Stimulated activated CD4-positive, alpha-beta T cell treated with anti-CD3 and anti-CD28 coated beads, Interleukin-1b, Interleukin-23, amount 100 ng/mL, for 4 hours (primary cell): ENCODE measurements at regions not wholly inside any gene's neighbourhood (a gene's known extent, or its start where the extent isn't known, plus 50 kb on each side); places are given as distances from the start of the nearest gene placed in this dataset.
A peak's percentile ranks its signal among the peaks of the same experiment; 100 is the strongest.
"Not testable (repeated sequence)": the region's sequence is repeated elsewhere in the genome, so short reads cannot be mapped to it uniquely, and the experiment has no call there.

ENCODE experiments used
- DNase-seq, 2 donors: peaks; one replicate each; pipeline ENCODE4 v3.0.0-alpha.2; 2020; ENCODE audit warnings: low read depth in 2 of 2

GRCh38 chrX:128781506-128781905 lies 729.3 kb upstream of the ACTRT1 start:
- peak in 1 of 2 donors; percentile 2 for DNase-seq

- no peak for DNase-seq
These were observed 728.7 kb upstream of the ACTRT1 start for GRCh38 chrX:128780934-128781333.

DNA sequence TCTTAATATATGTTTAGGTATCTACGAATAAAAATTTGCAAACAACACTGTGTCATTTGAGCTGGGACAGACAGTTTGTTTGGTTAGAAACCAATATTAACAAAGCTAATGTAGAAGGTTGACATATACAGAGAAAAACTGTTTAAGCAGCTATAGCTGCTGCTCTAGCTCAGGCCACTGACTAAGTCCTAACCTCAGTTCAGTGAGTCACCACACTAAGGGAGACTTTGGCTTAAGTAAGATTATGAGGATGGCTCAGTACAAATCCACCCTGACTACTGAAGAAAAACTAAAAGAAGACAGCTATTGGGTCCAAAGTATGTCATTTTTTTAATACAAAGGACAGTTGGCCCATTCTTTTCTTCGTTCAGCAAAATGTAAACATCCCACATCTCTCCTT lies 717.3 kb upstream of the ACTRT1 start:
- DNase-seq = no peak

- no peak for DNase-seq
These were observed 707.5 kb upstream of the ACTRT1 start for GRCh38 chrX:128759745-128760144.

- DNase-seq = no peak
These were observed 707.0 kb upstream of the ACTRT1 start for GRCh38 chrX:128759177-128759576.

- DNase-seq = no peak
These were observed 701.9 kb upstream of the ACTRT1 start for GRCh38 chrX:128754130-128754529.

DNA sequence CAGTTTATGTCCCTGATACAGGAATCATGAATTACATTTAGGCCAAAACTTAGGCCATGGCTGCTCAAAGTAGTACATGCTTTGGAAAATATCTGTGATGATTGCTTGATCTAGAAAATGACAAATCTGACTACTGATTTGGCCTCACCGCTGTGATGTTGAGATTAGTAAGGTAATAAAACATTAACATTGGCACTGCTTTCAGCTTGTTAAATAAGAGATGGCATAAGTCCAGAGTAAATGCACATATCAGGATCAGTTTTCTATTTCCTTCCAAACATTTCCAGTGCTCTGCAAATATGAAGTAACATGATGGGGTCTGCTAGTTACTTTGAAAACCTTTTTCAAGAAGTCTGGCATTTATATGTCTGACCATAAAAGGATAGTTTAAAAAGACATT lies 687.3 kb upstream of the ACTRT1 start:
- DNase-seq = no peak

DNA sequence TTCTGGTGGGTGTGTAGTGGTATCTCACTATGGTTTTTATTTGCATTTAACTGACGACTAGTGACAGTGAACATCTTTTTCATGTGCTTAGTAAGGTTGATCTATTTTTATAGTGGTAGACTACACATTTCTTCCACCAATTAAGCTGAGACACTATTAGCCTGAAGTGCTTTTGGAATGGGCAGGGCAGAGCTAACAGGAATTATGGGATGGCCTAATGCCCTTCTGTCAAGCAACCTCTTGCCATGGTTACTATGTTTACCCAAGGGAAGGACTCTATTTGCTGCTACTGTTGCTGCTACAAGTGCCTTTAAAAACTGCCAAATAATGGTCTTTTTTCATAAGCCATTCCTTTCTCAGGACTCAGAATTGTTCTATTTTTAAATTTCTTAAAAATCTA lies 676.7 kb upstream of the ACTRT1 start:
- DNase-seq = no peak

DNA sequence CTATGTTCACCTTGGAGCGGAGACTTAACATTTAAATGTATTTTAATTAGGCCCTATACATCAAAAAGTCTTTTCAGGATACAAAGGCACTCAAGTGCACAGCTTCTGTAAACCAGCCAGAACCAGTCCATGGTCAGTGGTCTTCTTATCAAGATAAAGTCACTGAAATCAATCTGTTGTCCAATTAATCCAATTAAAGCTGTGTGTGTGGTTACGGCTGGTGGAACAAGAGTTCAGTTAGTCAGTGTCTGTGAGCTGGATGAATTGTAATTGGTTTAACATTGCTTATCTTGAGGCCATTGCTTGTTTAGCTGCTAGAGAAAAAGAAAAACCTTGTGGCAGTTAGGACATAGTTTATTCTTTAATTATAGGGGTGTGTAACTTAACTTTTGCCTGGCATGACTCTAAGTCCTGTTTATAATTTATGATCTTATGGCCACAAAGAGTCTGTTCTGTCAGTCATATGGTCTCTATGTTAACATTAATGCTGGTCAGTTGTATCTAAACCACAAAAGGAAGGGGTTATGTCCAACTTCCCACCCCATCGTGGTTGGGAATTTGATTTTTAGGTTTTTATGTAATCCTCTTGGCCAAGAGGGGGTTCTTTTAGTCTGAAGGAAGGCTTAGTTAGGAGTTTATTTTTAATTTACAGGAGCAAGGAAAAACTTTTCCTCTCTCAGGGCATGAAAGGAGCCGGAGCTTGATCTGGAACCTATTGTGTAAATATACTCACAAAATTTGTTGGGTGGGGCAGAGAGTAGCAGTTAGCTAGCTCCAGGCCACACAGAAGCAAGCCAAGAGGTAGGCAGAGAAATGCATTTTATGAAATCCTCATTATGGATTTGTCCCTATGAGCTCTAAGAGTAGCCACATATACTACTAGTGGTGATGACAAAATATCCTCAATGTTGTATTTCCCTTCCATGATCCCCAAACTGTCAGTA lies 665.7 kb upstream of the ACTRT1 start:
- no peak for DNase-seq

DNA sequence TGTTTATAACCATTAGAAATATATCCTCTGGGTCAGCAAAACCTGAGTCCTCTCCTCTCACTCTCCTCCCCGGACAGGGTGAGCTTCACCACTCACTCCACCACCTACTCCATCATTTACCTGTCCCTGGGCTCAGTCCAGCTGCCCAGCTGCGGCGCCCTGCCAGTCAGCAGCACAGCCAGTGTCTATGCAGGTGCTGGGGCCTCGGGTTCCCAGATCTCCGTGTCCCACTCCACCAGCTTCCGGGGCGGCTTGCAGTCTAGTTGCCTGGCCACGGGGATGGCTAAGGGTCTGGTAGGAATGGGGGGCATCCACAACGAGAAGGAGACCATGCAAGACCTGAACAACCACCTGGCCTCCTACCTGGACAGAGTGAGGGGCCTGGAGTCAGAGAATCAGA lies 662.2 kb upstream of the ACTRT1 start:
- DNase-seq = no peak

GRCh38 chrX:128699716-128700285 lies 647.6 kb upstream of the ACTRT1 start:
- DNase-seq = no peak

- DNase-seq = no peak
These were observed 646.5 kb upstream of the ACTRT1 start for GRCh38 chrX:128698573-128699181.

- DNase-seq = no peak
These were observed 639.7 kb upstream of the ACTRT1 start for GRCh38 chrX:128691872-128692271.

GRCh38 chrX:128685387-128685786 lies 633.2 kb upstream of the ACTRT1 start:
- no peak for DNase-seq

DNA sequence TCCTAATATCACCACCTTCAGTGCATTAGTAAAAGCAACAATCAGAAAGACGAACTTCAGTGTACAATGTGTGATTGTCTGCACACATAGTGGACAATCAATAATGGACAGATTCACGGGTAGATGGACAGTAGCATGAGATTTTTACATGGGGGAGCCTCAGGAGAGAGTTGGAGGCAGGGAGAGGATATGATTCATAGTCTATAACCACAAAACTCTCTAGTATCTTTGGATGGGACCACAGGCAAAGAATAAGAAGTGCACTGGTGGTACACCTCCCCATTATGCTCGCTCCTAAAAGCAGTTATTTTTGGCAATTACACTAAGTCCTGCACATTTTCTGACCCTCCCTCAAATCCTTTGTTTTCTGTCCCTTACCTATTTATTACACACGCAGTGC lies 624.4 kb upstream of the ACTRT1 start:
- no peak for DNase-seq

DNA sequence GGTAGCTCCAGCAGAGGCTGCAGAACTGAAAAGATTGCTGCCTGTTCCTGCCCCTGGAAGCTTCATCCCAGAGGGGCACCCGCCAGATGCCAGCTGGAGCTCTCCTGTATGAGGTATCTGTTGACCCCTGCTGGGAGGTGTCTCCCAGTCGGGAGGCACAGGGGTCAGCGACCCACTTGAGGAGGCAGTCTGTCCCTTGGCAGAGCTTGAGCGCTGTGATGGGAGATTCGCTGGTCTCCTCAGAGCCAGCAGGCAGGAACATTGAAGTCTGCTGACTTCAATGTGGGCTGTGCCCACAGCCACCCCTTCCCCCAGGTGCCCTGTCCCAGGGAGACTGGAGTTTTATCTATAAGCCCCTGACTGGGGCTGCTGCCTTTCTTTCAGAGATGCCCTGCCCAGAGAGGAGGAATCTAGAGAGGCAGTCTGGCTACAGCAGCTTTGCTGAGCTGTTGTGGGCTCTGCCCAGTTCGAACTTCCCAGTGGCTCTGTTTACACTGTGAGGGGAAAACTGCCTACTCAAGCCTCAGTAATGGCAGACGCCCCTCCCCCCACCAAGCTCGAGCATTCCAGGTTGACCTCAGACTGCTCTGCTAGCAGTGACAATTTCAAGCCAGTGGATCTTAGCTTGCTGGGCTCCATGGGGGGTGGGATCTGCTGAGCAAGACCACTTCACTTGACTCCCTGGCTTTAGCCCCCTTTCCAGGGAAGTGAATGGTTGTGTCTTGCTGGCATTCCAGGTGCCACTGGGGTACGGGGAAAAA lies 622.3 kb upstream of the ACTRT1 start:
- DNase-seq = not testable (repeated sequence)

- DNase-seq = no peak
These were observed 612.0 kb upstream of the ACTRT1 start for GRCh38 chrX:128664211-128664610.

DNA sequence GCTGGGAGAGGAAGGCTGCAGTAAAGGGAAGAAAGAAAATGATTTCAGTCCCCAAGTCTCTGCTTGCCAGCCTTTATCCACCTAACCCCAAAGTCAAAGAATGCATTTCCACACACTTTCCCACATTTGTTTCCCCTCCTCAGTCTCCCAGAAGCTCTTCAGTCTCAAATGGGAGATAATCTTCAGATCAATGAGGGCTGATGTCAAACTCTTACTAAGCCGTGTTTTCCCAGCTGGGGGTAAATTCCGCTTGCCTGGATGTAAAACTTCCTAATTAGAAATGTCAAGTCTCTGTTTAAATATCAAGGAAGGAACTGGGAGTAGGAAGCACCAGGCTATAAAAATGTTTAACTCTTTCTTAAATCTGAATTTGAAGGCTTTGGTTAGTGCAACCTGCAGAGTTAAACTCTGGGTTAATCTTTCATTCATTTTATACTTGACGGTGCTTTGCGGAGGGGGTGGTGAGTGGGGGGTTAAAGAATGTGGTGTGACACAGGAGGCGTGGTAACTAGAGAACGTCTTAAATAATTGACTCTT lies 601.4 kb upstream of the ACTRT1 start:
- DNase-seq = no peak

DNA sequence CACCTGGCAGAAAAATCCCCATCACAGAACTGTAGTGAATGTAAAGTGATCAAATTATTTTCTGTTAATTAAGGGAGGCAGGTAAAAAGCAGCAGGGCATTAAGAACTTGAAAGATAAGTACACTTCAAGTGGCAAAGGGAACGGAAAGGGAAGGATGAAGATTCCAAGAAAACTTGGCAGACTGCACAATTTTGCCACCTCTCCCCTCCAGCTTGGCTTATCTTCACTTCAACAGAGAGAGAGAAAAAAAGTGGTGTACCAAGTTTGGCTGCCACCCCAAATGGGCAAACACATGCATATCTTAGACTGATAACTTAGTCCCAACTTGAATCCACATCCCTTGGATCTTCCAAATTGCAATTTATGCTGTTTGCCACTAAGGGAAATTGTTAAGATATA lies 598.1 kb upstream of the ACTRT1 start:
- DNase-seq = no peak

- DNase-seq = no peak
These were observed 582.6 kb upstream of the ACTRT1 start for GRCh38 chrX:128634754-128635153.

DNA sequence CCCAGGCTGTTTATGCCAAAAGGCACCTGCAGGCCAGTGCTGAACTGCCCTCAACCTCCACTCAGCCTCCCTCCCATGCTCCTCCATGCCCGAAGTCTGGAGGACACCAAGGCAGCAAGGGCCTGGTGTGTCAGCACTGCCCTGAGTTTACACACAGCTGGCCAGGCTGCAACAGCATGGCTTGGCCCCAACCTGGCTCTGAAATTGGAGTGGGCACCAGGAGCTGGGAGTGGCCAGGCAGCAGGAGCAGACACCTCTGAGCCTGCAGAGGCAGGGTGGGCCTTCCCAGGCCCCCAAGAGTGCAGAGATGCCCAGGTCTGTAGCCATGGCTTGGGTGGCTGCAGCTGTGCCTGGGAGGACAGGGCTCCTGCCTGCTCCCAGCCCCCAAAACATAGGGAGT lies 571.2 kb upstream of the ACTRT1 start:
- no peak for DNase-seq

DNA sequence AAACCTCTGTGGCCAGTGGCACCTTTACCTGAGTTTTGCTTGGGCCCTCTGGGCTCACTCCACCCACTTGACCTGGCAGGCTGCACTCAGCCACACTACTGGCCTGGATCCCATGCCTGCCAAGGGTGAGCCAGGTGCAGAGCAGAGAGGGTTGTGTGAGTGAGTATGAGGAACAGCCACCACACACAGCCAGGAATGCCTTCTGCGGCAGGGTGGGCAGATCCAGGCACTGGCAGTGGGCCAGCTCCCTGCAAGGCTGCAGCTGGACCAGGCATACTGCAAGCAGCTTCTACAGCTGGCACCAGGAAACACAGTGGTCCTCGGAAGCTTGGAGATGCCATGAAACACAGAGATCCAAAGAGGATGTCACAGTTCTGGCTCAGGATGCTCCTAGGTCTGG lies 570.1 kb upstream of the ACTRT1 start:
- no peak for DNase-seq
